Dermis blood vessel endothelial cell (primary cell): ENCODE measurements at regions not wholly inside any gene's neighbourhood (a gene's known extent, or its start where the extent isn't known, plus 50 kb on each side); places are given as distances from the start of the nearest gene placed in this dataset.
"Not testable (repeated sequence)": the region's sequence is repeated elsewhere in the genome, so short reads cannot be mapped to it uniquely, and the experiment has no call there.

Experiments used
- DNase-seq: peaks from one replicate; pipeline ENCODE4 v3.0.0; 2010

GRCh38 chr1:104028416-104029035, 278.8 kb downstream of the AMY1C start:
- DNase-seq: no peak

- DNase-seq: no peak
These were observed 279.8 kb downstream of the AMY1C start for GRCh38 chr1:104029456-104029970.

- DNase-seq: no peak
These were observed 307.1 kb downstream of the AMY1C start for GRCh38 chr1:104056786-104057185.

- DNase-seq: not testable (repeated sequence)
These were observed 307.7 kb downstream of the AMY1C start for GRCh38 chr1:104057219-104057898.

GRCh38 chr1:104061637-104062036, 311.9 kb downstream of the AMY1C start:
- not testable (repeated sequence) for DNase-seq

- no peak for DNase-seq
These were observed 314.7 kb downstream of the AMY1C start for GRCh38 chr1:104064399-104064798.

GRCh38 chr1:104072915-104073371, 323.2 kb downstream of the AMY1C start:
- no peak for DNase-seq

- no peak for DNase-seq
These were observed 323.8 kb downstream of the AMY1C start for GRCh38 chr1:104073463-104073902.

GRCh38 chr1:104082221-104082620, 332.5 kb downstream of the AMY1C start:
- DNase-seq: no peak

- no peak for DNase-seq
These were observed 334.7 kb downstream of the AMY1C start for GRCh38 chr1:104084380-104084779.

- no peak for DNase-seq
These were observed 343.0 kb downstream of the AMY1C start for GRCh38 chr1:104092698-104093097.

- DNase-seq: no peak
These were observed 349.1 kb downstream of the AMY1C start for GRCh38 chr1:104098837-104099236.

- DNase-seq: no peak
These were observed 350.4 kb downstream of the AMY1C start for GRCh38 chr1:104100115-104100514.

- DNase-seq: no peak
These were observed 355.8 kb downstream of the AMY1C start for GRCh38 chr1:104105465-104105864.

- no peak for DNase-seq
These were observed 370.8 kb downstream of the AMY1C start for GRCh38 chr1:104120525-104120924.

- DNase-seq: no peak
These were observed 371.6 kb downstream of the AMY1C start for GRCh38 chr1:104121271-104121670.

GRCh38 chr1:104125266-104125665, 375.6 kb downstream of the AMY1C start:
- DNase-seq: no peak

- no peak for DNase-seq
These were observed 376.3 kb downstream of the AMY1C start for GRCh38 chr1:104125970-104126369.

GRCh38 chr1:104132382-104132973, 382.8 kb downstream of the AMY1C start:
- no peak for DNase-seq

GRCh38 chr1:104135036-104135435, 385.3 kb downstream of the AMY1C start:
- DNase-seq: not testable (repeated sequence)

GRCh38 chr1:104136621-104137020, 386.9 kb downstream of the AMY1C start:
- DNase-seq: no peak

- DNase-seq: no peak
These were observed 407.0 kb downstream of the AMY1C start for GRCh38 chr1:104156738-104157137.

GRCh38 chr1:104163912-104164476, 414.3 kb downstream of the AMY1C start:
- DNase-seq: no peak
